GM12872 (cell line): ENCODE measurements at regions not wholly inside any gene's neighbourhood (a gene's known extent, or its start where the extent isn't known, plus 50 kb on each side); places are given as distances from the start of the nearest gene placed in this dataset.

ENCODE experiments used
- CTCF ChIP-seq: IDR thresholded peaks from 3 replicates; pipeline ENCODE4 v1.5.1; 2011; ENCODE audit warnings: low read depth, mild to moderate bottlenecking, low read length, moderate library complexity; ENCODE audit not compliant: insufficient read depth

GRCh38 chr14:30006695-30007094 lies 79.0 kb upstream of the PRKD1 start:
- no peak for TF ChIP-seq CTCF

- TF ChIP-seq CTCF: no peak
These were observed 87.8 kb upstream of the PRKD1 start for GRCh38 chr14:30015489-30015888.

DNA sequence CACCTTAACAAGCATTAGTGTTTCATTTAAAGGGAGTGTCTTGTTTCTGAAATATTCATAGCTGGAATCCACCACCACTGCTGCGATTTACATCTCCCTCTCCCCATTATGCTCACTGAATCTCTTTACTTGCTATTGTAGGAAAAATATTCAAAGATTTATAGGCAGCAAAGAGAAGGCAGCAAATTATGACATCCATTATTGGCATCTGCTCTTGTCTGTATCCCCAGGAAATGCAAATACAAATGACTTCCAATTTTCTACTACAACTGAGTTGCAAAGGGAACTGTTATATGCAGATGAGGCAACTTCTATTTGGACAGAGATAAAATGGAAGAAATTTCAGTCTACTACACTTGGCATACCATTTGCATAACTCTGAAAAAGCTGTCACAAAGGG lies 88.4 kb upstream of the PRKD1 start:
- no peak for TF ChIP-seq CTCF

DNA sequence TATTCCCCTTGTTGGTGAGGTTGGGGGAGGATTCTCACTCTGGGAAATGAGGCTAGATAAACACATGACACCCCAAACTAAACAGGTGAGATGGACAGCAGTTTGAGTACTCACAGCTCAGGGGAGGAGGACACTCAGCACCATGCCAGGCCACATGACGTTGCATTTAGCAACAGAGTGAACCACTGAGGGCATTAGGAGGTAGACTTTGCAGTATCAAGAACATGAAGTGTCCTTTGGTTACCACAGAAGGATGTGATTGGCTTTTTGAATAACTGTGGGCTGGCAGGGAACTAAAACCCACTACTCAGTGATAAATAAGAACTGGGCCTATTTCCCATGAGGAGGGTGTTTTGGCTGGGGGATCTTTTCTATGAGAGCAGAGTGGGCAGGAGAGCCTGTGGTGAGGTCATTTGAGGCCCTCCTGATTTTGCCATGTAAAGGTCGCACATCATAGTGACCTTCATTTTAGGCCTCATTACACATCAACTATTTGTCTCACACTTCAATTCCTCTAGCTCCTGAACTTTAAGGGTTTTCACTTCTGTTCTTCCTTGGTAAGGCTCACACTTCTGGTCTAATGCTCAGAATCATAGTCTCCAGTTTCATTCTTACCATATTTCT lies 89.8 kb upstream of the PRKD1 start:
- TF ChIP-seq CTCF: no peak

DNA sequence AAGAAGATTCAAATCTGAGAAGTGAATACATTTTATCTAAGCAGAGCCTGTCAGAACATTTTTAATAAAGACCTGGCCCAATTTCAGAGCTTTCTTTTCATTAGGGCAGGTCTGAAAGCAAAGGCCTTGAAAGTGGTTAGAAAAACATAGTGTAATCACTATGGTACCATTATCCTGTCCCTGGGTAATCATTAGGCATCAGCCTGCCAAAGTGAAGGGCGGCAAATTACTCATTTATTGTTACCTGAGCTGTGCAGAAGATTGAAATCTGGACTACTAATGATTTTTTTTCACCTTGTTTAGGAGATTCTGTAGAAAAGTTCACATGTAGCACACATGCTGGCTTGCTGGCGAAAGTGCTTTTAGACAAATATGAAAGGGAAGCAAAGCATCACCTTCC lies 92.6 kb upstream of the PRKD1 start:
- no peak for TF ChIP-seq CTCF

GRCh38 chr14:30020687-30021086 lies 93.0 kb upstream of the PRKD1 start:
- TF ChIP-seq CTCF: no peak

GRCh38 chr14:30034152-30034551 lies 106.5 kb upstream of the PRKD1 start:
- TF ChIP-seq CTCF: no peak
